ENCODE measurements at regions not wholly inside any gene's neighbourhood (a gene's known extent, or its start where the extent isn't known, plus 50 kb on each side); places are given as distances from the start of the nearest gene placed in this dataset.

GRCh38 chr1:4877426-4877825 lies 223.0 kb downstream of the AJAP1 start:
- DNase-seq (ENCODE audit: low read depth, low spot score) (no peak), FAIRE-seq (no peak), ATAC-seq (no peak)
- H4K20me1 ChIP-seq (ENCODE audit: control insufficient read depth, insufficient read depth): no peaks in the 10 kb centered on the region
- no peak overlapping the region for H3K27ac ChIP-seq (ENCODE audit: control insufficient read depth, insufficient read depth)
- in situ Hi-C loops (cut with MboI) (no loop called here), intact Hi-C loops (cut with micrococcal nuclease; ENCODE audit: unreplicated experiment) (no loop called here)
- no peak overlapping the region for H3K4me3 ChIP-seq
- CTCF ChIA-PET: no interaction called here
- no peaks in the 10 kb centered on the region for H3K27me3 ChIP-seq (replicated peaks in 1 of 2; ENCODE audit: control insufficient read depth in 2 of 2, insufficient read depth in 2 of 2, low read length in 1 of 2)
- H3K9me3 ChIP-seq (replicated peaks; ENCODE audit: control insufficient read depth, insufficient read depth, low read length): no peaks in the 10 kb centered on the region
- H3K4me1 ChIP-seq (ENCODE audit: control insufficient read depth, insufficient read depth, low read length): no peaks in the 10 kb centered on the region
- SMC1A ChIA-PET (ENCODE audit: uncharacterized antibody, unreplicated experiment): no interaction called here
- no peak for TF ChIP-seq KDM1A (IDR thresholded peaks at IDR 0.05; ENCODE audit: borderline replicate concordance)
- BruUV-seq (replicated peaks): no TSS peak
- WGBS (ENCODE audit: insufficient coverage, insufficient replicate concordance, low lambda C conversion rate, missing lambda C conversion rate): 0% methylated on average over 3 of the region's 3 CpGs
- H3K9ac ChIP-seq (ENCODE audit: control insufficient read depth, insufficient read depth, low read length): no peak overlapping the region
- H3K4me2 ChIP-seq (ENCODE audit: control insufficient read depth, insufficient read depth): no peak overlapping the region
- no peaks in the 10 kb centered on the region for H3K36me3 ChIP-seq (ENCODE audit: control insufficient read depth in 2 of 2, insufficient read depth in 2 of 2, low read length in 1 of 2)
- RAD21 ChIA-PET (ENCODE audit: unreplicated experiment): no interaction called here
- H2AFZ ChIP-seq (ENCODE audit: control insufficient read depth, low read depth, low read length): no peak overlapping the region
- POLR2A ChIA-PET: no interaction called here
- H3K79me2 ChIP-seq (ENCODE audit: control insufficient read depth, insufficient read depth, low read length): no peaks in the 10 kb centered on the region

GRCh38 chr1:4871373-4871772 lies 217.0 kb downstream of the AJAP1 start:
- DNase-seq (ENCODE audit: low read depth, low spot score) (no peak), ATAC-seq (no peak), FAIRE-seq (no peak)
- ChIA-PET SMC1A (ENCODE audit: uncharacterized antibody, unreplicated experiment) (no interaction called here), CTCF (no interaction called here), RAD21 (ENCODE audit: unreplicated experiment) (no interaction called here), POLR2A (no interaction called here)
- intact Hi-C loops (cut with micrococcal nuclease; ENCODE audit: unreplicated experiment): no loop called here
- Histone ChIP-seq H3K9me3 (replicated peaks; ENCODE audit: control insufficient read depth, insufficient read depth, low read length) (no peaks in the 10 kb centered on the region), H3K36me3 (ENCODE audit: control insufficient read depth in 2 of 2, insufficient read depth in 2 of 2, low read length in 1 of 2) (no peaks in the 10 kb centered on the region), H3K27ac (ENCODE audit: control insufficient read depth, insufficient read depth) (no peak overlapping the region), H3K27me3 (replicated peaks in 1 of 2; ENCODE audit: control insufficient read depth in 2 of 2, insufficient read depth in 2 of 2, low read length in 1 of 2) (no peaks in the 10 kb centered on the region), H3K9ac (ENCODE audit: control insufficient read depth, insufficient read depth, low read length) (no peak overlapping the region), H4K20me1 (ENCODE audit: control insufficient read depth, insufficient read depth) (no peaks in the 10 kb centered on the region), H3K4me1 (ENCODE audit: control insufficient read depth, insufficient read depth, low read length) (no peaks in the 10 kb centered on the region), H3K4me2 (ENCODE audit: control insufficient read depth, insufficient read depth) (no peak overlapping the region), H2AFZ (ENCODE audit: control insufficient read depth, low read depth, low read length) (no peak overlapping the region), H3K79me2 (ENCODE audit: control insufficient read depth, insufficient read depth, low read length) (no peaks in the 10 kb centered on the region), H3K4me3 (no peak overlapping the region)
- 0% methylated on average over 3 of the region's 3 CpGs for WGBS (ENCODE audit: insufficient coverage, insufficient replicate concordance, low lambda C conversion rate, missing lambda C conversion rate)
- no TSS peak for BruUV-seq (replicated peaks)
- in situ Hi-C loops (cut with MboI): no loop called here
- TF ChIP-seq NFYA (IDR thresholded peaks at IDR 0.05; ENCODE audit: borderline replicate concordance, low read depth, low read length): no peak
- no peak for TF ChIP-seq MYC (IDR thresholded peaks at IDR 0.05; ENCODE audit: insufficient read depth, insufficient read length, insufficient replicate concordance, low read length, severe bottlenecking)
- no peak for TF ChIP-seq RB1 (IDR thresholded peaks at IDR 0.05; ENCODE audit: borderline replicate concordance)
- TF ChIP-seq FOXK2 (IDR thresholded peaks at IDR 0.05): no peak
